ENCODE measurements at regions not wholly inside any gene's neighbourhood (a gene's known extent, or its start where the extent isn't known, plus 50 kb on each side); places are given as distances from the start of the nearest gene placed in this dataset.
"Not testable (repeated sequence)": the region's sequence is repeated elsewhere in the genome, so short reads cannot be mapped to it uniquely, and the experiment has no call there.

- no peak for DNase-seq
Observed at GRCh38 chr11:121358760-121359159, 66.2 kb downstream of the SC5D start.

DNA sequence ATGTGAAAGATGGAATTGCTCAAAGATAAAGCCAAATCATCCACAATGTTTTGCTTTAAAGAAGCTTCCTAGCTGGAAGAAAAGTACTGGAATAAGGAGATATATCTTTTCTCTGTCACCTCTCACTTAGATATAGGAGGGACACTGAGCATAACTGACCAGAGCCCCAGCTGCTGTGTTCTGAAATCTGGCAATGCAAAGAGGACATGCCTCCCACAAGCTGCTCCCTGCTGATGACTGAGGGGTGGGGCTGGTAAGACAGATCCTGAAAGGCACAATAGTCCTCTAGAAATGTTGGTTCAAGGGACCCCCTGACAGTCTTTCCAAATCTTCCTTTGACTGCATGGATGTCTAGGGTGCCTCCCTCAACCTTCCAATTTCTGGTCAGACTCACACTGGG lies 67.0 kb downstream of the SC5D start:
- no peak for DNase-seq

- DNase-seq: not testable (repeated sequence)
Observed at GRCh38 chr11:121362955-121363354, 70.4 kb downstream of the SC5D start.

DNA sequence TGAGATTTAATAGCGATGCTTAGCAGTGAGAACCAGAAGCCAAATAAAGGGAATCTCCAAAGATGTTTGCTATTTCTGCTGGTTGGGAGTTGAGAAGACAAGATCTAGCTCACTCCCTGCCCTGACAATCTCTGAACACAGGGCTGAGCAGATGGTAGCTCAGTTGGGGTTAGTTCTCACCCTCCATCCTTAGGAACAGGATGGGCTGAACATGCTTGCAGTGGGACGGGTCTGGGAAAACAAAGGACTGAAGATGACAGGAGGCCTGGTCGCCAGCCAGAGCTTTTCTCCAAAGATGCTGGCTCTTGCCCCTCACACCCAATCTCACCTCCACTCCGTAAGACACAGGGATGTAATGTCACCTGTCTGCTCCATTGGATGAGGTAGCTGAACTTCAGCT lies 72.7 kb downstream of the SC5D start:
- peak; percentile 73 for DNase-seq

GRCh38 chr11:121366038-121366437 lies 73.5 kb downstream of the SC5D start:
- DNase-seq: peak; percentile 97

DNA sequence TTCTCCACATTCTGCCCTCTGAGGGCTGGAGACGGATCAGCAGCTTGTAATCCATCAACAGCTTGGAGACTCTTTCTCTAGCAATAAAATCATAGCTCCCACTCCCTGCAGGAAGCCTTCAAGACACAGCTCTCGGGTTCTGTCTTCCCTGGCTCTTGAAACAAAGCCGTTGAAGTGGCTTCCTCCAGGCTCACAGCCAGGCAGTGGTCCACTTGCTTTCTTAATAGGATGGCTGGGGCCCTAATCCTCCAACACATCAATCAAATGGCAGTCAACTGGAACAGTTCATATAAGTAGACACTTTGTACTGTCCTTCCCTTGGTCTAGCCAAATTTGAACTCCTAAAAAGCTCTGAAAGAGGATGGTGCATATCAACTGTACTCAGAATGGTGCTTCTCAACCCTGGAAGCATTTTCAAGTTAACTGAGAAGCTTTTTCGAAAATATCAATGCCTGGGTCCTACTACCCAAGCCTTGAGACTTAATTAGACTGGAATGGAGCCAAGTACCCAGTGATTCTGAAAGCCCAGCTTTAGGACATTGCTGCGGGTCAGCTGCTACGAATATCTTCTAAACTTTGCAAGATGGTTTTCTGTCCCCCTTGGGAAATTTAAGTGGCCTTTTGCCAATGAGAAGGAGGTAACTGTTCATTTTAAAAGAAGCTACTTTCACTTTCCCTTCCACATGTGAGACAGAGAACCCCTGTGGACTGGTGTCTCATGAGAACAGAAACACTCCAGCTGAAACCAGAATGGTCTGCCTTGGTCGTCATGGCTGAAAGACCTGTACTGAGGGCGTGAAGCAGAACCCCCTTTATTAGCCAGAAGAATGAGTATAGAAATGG lies 74.7 kb downstream of the SC5D start:
- DNase-seq: peak; percentile 99

GRCh38 chr11:121367844-121368225 lies 75.3 kb downstream of the SC5D start:
- peak; percentile 84 for DNase-seq

- DNase-seq: peak; percentile 90
Observed at GRCh38 chr11:121368364-121369240, 76.0 kb downstream of the SC5D start.

DNA sequence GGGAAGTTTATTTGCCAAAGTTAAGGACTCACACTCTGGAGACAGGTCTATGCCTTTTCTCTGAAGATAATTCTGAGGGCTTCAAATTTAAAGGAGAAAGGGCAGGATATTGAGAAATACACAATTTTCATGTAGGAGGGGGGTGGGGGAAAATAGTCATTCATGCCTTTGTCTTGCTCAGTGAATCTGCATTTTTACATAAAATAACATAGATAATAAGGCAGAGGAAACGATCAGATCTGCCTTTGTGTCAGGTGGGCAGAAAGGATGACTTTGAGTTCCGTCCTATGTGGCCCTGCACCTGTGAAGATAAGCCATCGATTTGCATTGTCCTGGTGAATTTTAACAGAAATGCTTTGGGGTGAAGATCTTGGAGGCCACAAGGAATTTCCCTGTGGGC lies 76.8 kb downstream of the SC5D start:
- no peak for DNase-seq

- no peak for DNase-seq
Observed at GRCh38 chr11:121372028-121372427, 79.5 kb downstream of the SC5D start.

- no peak for DNase-seq
Observed at GRCh38 chr11:121372671-121373429, 79.3 kb upstream of the SORL1 start.

DNA sequence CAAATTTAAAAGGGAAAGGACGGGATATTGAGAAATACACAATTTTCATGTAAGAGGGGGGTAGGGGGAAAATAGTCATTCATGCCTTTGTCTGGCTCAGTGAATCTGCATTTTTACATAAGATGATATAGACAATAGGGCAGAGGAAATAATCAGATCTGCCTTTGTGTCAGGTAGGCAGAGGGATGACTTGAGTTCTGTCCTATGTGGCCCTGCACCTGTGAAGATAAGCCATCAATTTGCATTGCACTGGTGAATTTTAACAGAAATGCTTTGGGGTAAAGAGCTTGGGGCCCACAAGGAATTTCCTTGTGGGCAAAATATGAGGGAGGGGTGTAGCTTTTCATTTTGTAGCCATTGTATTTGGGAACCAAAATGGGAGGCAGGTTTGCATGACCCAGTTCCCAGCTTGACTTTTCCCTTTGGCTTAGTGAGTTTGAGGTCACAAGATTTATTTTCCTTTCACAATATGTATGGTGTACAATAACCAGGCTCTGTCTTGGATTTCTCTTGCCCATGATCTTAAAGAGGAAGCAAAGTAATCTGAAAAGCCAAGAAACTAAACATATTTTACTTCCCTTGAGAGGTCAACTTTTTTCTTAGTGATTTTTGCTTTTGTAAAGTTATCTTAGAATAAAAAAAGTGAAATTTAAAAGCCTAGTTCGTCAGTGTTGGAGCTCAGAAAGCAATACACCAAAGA lies 77.7 kb upstream of the SORL1 start:
- no peak for DNase-seq

- no peak for DNase-seq
Observed at GRCh38 chr11:121376130-121376529, 76.0 kb upstream of the SORL1 start.

DNA sequence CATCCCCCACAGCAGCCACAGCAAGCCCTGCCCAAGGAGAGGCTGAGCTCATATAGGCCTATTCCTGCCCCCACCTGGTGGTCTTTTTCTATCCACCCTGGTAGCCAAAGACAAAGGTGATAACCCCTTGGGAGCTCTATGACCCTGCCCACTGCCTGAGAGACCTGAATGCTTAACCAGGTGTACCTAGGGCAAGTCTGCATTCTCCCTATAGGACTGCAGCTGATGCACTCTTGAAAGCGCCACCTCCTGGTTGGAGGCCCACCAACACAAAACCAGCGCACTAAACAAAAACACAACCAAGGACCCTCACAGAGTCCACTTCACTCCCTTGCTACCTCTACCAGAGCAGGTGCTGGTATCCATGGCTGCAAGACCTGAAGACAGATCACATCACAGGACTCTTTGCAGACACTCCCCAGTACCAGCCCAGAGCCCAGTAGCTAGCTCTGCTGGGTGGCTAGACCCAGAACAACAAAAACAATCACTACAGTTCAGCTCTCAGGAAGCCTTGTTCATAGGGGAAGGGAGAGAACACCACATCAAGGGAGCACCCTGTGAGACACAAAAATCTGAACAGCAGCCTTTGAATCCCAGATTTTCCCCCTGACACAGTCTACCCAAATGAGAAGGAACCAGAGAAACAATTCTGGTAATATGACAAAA lies 72.8 kb upstream of the SORL1 start:
- not testable (repeated sequence) for DNase-seq

GRCh38 chr11:121383716-121384115 lies 68.4 kb upstream of the SORL1 start:
- no peak for DNase-seq

GRCh38 chr11:121385688-121386087 lies 66.4 kb upstream of the SORL1 start:
- DNase-seq: no peak
